ENCODE measurements at regions not wholly inside any gene's neighbourhood (a gene's known extent, or its start where the extent isn't known, plus 50 kb on each side); places are given as distances from the start of the nearest gene placed in this dataset.
A peak's percentile ranks its signal among the peaks of the same experiment; 100 is the strongest.
"Not testable (repeated sequence)": the region's sequence is repeated elsewhere in the genome, so short reads cannot be mapped to it uniquely, and the experiment has no call there.

DNA sequence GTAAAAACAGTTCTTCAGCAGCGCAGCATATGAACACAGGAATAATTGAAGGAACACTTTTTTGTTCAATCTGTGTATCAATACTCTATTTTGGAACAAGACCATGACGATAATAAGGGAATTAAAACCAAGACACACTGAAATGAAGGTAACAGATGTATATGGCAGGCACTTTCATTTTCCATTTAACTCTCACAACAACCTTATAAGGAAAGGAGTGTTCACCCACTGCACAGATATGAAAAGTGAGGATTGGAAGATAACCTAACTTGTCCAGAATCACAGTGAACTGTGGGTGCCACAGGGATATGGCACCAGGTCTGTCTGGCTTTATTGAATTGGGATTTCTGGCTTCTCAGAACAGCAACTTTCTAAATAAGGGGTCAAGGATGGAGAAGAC lies 153.3 kb downstream of the MID1IP1 start:
- TF ChIP-seq, protein P1, sequence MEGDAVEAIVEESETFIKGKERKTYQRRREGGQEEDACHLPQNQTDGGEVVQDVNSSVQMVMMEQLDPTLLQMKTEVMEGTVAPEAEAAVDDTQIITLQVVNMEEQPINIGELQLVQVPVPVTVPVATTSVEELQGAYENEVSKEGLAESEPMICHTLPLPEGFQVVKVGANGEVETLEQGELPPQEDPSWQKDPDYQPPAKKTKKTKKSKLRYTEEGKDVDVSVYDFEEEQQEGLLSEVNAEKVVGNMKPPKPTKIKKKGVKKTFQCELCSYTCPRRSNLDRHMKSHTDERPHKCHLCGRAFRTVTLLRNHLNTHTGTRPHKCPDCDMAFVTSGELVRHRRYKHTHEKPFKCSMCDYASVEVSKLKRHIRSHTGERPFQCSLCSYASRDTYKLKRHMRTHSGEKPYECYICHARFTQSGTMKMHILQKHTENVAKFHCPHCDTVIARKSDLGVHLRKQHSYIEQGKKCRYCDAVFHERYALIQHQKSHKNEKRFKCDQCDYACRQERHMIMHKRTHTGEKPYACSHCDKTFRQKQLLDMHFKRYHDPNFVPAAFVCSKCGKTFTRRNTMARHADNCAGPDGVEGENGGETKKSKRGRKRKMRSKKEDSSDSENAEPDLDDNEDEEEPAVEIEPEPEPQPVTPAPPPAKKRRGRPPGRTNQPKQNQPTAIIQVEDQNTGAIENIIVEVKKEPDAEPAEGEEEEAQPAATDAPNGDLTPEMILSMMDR (conservative IDR thresholded peaks at IDR 0.05; ENCODE audit: low read depth, low read length): no peak
- H3K4me3 ChIP-seq (ENCODE audit: low read depth, low read length): no peak overlapping the region
- DNase-seq (ENCODE audit: low read depth): no peak

DNA sequence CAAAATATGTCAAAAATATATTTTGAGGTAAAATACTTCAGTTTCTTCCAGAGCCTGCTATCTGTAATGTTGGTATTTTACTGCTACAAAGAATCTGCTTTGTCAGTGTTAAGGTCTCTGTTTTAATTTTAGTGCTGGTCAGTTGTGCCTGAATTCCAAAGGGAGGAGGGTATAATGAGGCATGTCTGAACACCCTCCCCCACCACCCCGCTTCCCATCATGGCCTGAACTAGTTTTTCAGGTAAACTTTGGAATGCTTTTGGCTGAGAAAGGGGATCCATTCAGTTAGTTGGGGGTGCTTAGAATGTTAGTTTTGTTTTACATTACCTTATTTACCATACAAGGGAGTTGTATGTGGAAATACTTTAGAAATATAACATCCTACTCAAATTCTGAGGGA lies 158.5 kb downstream of the MID1IP1 start:
- TF ChIP-seq, protein P1 (conservative IDR thresholded peaks at IDR 0.05; ENCODE audit: low read depth, low read length): no peak
- no peak overlapping the region for H3K4me3 ChIP-seq (ENCODE audit: low read depth, low read length)
- no peak for DNase-seq (ENCODE audit: low read depth)

GRCh38 chrX:38960137-38960536 lies 158.9 kb downstream of the MID1IP1 start:
- TF ChIP-seq, protein P1 (conservative IDR thresholded peaks at IDR 0.05; ENCODE audit: low read depth, low read length): no peak
- DNase-seq (ENCODE audit: low read depth): peak; percentile 2
- H3K4me3 ChIP-seq (ENCODE audit: low read depth, low read length): no peak overlapping the region

DNA sequence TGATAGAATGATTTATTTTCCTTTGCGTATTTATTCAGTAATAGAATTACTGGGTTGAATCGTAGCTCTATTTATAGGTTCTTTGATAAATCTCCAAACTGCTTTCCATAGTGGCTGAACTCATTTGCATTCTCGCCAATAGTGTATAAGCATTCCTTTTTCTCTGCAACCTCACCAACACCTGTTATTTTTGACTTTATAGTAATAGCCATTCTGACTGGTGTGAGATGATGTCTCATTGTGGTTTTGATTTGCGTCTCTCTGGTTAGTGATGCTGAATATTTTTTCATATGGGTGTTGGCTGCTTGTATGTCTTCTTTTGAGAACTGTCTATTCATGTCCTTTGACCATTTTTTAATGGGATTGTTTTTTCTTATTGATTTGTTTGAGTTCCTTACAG lies 160.7 kb downstream of the MID1IP1 start:
- no peak overlapping the region for H3K4me3 ChIP-seq (ENCODE audit: low read depth, low read length)
- DNase-seq (ENCODE audit: low read depth): no peak
- TF ChIP-seq, protein P1 (conservative IDR thresholded peaks at IDR 0.05; ENCODE audit: low read depth, low read length): no peak

GRCh38 chrX:38963244-38963643 lies 162.0 kb downstream of the MID1IP1 start:
- DNase-seq (ENCODE audit: low read depth); H3K4me3 ChIP-seq (ENCODE audit: low read depth, low read length): not testable (repeated sequence)

- no peak overlapping the region for H3K4me3 ChIP-seq (ENCODE audit: low read depth, low read length)
- no peak for DNase-seq (ENCODE audit: low read depth)
- TF ChIP-seq, protein P1 (conservative IDR thresholded peaks at IDR 0.05; ENCODE audit: low read depth, low read length): no peak
Measured at GRCh38 chrX:38965888-38966287, 164.6 kb downstream of the MID1IP1 start.

- TF ChIP-seq, protein P1 (conservative IDR thresholded peaks at IDR 0.05; ENCODE audit: low read depth, low read length): no peak
- DNase-seq (ENCODE audit: low read depth): no peak
- H3K4me3 ChIP-seq (ENCODE audit: low read depth, low read length): no peak overlapping the region
Measured at GRCh38 chrX:38968344-38969216, 167.3 kb downstream of the MID1IP1 start.

Data from choroid plexus epithelial cell (primary cell).